NOMO-1 treated with dmso at 0.1 percent for 144 hours (cell line): ENCODE measurements at regions not wholly inside any gene's neighbourhood (a gene's known extent, or its start where the extent isn't known, plus 50 kb on each side); places are given as distances from the start of the nearest gene placed in this dataset.
"Not testable (repeated sequence)": the region's sequence is repeated elsewhere in the genome, so short reads cannot be mapped to it uniquely, and the experiment has no call there.

Experiments
- DNase-seq: peaks from one replicate; lab custom pipeline; 2025; ENCODE audit not compliant: unreplicated experiment; lab: John Stamatoyannopoulos, UW

DNA sequence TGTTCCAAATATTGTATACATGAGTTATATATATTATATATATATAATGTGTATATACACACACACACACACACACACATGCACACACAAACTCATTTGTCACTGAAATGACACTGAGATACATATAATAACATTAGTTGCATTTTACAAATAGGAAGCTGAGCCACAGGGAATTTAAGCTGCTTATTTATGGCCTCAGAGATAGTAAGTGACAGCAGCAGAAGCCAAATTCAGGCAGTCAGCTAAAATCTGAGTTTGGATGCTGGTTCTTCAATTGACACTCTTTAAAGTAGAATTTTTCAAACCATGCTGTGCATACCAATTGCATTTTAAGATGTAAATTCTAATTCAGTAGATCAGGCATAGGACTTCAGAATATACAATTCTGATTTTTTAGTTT, 163.3 kb upstream of the CTSO start:
- DNase-seq: no peak

GRCh38 chr4:156113138-156113765, 159.6 kb upstream of the CTSO start:
- no peak for DNase-seq

- DNase-seq: no peak
Measured at GRCh38 chr4:156111686-156112085, 158.0 kb upstream of the CTSO start.

- DNase-seq: peak; percentile 13
Measured at GRCh38 chr4:156109943-156110900, 156.6 kb upstream of the CTSO start.

DNA sequence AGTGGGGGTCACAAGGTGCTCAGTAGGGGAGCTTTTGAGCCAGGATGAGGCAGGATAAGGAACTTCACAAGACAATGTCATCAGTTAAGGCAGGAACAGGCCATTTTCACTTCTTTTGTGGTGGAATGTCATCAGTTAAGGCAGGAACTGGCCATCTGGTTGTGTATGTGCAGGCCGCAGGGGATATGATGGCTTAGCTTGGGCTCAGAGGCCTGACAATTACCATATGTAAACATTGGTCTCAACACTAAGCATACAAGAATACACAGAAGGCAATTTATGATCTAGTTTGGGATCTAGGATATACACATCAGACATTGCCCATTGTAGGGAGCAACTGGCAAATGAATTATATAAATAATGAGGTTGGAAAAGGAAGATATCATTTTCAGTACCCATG, 155.4 kb upstream of the CTSO start:
- DNase-seq: not testable (repeated sequence)

- no peak for DNase-seq
Measured at GRCh38 chr4:156103311-156103710, 149.6 kb upstream of the CTSO start.

DNA sequence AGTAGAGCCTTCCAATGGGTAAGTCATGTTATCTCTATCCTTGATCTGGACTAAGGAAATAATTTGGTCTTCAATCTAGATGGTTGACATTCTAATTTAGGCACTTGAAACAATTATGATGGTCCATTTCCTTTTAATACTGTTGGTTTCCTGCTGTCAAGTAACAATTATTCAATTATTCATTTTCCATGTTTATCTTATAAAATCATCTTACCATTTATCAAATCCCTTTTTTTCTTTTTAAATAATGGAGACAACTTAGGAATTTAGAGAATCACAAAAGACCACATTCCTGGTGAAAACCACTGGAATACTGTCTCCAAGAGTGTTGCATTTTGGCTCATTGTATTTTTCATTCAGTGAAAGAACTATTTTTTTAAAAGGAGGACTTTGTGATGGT, 148.7 kb upstream of the CTSO start:
- no peak for DNase-seq

GRCh38 chr4:156101571-156101970, 147.9 kb upstream of the CTSO start:
- DNase-seq: no peak

DNA sequence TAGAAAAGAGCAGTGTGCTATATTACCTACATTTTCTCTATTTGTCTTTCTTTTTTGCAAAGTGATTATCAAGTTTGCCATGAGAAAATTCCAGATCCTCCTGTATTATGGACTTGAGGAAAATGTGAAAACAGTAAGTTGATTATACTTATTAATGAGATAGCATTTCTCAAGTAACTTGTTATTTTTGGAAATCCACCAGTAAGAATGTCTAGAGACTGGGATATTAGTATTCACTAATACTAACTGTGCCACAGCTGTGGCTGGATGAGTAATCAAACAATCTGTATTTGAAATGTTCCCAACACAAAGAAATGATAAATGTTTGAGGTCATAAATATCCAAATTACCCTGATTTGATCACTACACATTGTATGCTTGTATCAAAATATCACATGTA, 147.0 kb upstream of the CTSO start:
- no peak for DNase-seq

- DNase-seq: no peak
Measured at GRCh38 chr4:156098805-156099204, 145.1 kb upstream of the CTSO start.

- no peak for DNase-seq
Measured at GRCh38 chr4:156085100-156085499, 131.4 kb upstream of the CTSO start.

DNA sequence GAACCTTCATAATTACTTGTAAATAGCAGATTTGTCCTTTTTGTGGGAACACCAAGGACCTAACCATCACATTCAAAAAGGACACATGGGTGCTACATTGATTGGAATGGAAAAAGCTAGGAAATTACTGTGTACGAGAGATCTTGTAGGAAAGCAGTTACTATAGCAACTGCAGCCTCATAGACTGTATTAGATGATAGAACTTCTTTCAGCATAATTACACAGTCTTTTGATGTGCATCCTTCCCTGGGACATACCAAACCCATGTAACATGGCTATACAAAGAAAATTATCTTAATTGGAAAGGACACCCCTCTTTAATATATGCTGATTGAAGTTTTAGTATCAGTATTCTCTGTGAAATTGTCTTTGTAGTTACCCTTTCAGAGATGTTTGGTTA, 130.7 kb upstream of the CTSO start:
- no peak for DNase-seq

DNA sequence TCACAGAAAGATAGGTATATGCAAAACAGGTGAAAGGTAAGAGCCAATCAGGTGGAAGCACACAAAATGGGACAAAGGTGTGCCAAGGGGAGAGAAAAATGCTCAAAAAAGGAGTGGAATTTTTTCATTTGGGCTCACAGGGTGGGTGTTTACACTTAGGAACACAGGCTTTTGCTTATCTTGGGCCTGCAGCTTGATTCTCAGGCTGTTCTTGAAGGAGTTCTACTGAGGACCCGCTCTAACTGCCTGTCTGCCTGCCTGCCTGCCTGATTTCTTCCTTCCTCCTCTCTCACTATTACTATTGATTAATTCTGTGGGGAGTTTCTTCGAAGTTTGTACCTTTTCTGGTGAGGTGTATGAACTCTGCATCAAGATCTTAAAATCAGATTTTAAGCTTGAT, 120.3 kb upstream of the CTSO start:
- no peak for DNase-seq

- DNase-seq: no peak
Measured at GRCh38 chr4:156060661-156061060, 107.0 kb upstream of the CTSO start.

GRCh38 chr4:156053174-156053573, 99.5 kb upstream of the CTSO start:
- no peak for DNase-seq

DNA sequence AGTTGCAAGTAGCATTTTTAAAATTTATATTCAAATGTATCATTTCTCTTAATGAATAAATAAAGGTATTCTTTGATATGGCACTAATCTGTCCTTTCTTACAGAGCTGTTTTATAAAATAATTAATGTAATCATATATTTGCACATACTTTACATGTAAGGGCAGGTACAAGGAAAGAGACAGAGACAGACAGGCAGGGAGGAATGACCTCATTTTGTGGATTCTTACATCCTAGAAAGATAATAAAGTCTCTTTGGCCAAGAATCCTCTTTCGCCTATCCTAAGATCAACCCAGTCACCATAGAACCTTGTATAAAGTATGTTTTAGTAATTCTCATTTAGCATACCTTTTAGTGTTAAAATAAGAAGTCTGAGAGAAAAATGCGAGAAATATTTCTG, 98.5 kb upstream of the CTSO start:
- no peak for DNase-seq

DNA sequence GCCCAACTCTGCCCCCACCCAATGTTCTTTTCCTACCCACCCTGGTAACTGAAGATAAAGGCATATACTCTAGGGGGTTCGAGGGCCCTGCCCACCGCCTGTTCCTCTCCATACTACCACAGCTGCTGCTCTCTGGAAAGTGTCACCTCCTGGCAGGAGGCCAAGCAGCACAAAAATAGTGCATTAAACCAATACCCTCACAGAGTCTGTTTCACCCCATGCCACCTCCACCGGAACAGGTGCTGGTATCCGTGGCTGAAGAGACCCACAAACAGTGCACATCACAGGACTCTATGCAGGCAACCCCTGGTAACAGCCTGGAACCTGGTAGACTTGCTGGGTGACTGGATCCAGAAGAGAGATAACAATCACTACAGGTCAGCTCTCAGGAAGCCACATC, 85.1 kb upstream of the CTSO start:
- no peak for DNase-seq

DNA sequence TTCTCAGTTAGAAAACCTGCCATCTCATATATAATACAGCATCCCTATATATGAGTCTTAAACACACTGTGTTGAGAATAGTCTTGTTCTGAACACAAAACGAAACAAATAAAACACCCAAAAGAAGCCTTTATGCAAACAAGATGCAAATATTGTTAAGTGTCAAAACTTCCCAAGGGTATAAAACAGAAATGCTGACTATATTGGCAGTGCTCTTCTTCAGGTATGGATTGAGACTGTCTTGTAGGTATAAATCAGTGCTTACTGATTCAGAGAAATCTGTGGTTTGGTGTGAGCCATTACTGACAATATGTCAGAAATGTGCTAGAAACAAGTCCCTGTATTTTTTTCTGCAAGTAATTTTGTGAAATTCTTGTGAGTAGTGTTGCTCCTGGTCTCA, 82.8 kb upstream of the CTSO start:
- DNase-seq: no peak

- no peak for DNase-seq
Measured at GRCh38 chr4:156029691-156030090, 76.0 kb upstream of the CTSO start.

DNA sequence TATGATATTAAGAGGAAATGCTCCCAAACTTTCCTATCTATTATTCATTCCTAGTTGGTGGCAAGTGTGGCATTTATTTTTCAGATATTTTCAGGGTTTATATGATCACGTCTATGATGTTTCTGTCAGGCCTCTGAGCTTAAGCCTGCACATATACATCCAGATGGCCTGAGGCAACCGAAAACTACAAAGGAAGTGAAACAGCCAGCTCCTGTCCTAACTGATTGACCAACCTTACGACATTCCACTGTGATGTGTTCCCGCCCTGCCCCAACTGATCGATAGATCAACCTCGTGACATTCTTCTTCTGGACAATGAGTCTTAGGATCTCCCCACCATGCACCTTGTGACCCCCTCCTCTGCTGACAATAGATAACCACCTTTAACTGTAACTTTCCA, 67.6 kb upstream of the CTSO start:
- DNase-seq: peak; percentile 15

DNA sequence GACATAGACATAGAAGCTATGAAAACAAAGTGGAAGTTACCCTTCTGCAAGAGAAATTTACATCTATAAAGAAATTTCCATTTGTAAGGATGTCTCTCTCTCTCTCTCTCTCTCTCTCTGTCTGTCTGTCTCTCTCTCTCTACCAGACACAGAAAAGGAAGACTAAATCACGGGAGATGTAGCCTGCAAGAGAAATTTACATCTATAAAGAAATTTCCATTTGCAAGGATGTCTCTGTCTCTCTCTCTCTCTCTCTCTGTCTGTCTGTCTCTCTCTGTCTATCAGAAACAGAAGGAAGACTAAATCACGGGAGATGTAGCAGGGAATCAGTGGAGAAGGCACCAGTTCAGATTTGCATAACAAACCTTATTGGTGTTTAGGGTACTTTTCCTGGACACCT, 65.6 kb upstream of the CTSO start:
- no peak for DNase-seq

DNA sequence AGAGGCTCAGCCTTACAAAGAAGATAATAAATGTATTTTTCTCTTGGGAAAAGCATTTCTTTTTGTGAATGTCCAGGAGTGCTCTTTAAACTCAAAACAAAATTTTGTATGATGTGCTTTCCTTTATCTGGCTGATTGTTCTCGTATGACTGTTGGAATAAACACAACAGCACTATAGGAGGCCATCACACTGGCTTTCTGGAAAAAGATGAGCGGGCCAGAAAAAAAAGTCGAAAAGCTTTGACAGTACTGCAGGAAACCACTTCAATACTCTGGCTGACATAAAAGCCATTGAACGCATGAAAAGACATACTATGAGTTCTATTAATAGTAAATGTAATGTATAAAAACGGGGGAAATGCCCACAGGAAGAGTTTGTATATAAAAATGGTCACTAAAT, 64.7 kb upstream of the CTSO start:
- no peak for DNase-seq

GRCh38 chr4:156015781-156016180, 62.1 kb upstream of the CTSO start:
- DNase-seq: no peak
